WTC11 (cell line): ENCODE measurements at regions not wholly inside any gene's neighbourhood (a gene's known extent, or its start where the extent isn't known, plus 50 kb on each side); places are given as distances from the start of the nearest gene placed in this dataset.

Experiments
- ATF1 ChIP-seq: sonication (generic); formaldehyde crosslinking; IDR thresholded peaks from 2 replicates; pipeline ENCODE4 v1.8.1; 2023; ENCODE audit warnings: mild to moderate bottlenecking, moderate library complexity, missing genetic modification reagents
- CBFB ChIP-seq: sonication (generic); formaldehyde crosslinking; IDR thresholded peaks from 2 replicates; pipeline ENCODE4 v1.8.1; 2022; ENCODE audit warnings: mild to moderate bottlenecking, low read depth, missing genetic modification reagents
- CTCF ChIP-seq: fragments of 200-600 bp; IDR thresholded peaks from 2 replicates; pipeline ENCODE4 v1.8.0; 2022; ENCODE audit warnings: antibody characterized with exemption
- E2F4 ChIP-seq: sonication (generic); formaldehyde crosslinking; IDR thresholded peaks from 2 replicates; pipeline ENCODE4 v1.8.1; 2022; ENCODE audit warnings: low read depth, mild to moderate bottlenecking, moderate library complexity, missing genetic modification reagents, borderline replicate concordance
- FOXP1 ChIP-seq: sonication (generic); formaldehyde crosslinking; IDR thresholded peaks from 2 replicates; pipeline ENCODE4 v1.8.0; 2022; ENCODE audit warnings: missing genetic modification reagents, mild to moderate bottlenecking, moderate library complexity, borderline replicate concordance
- IRF1 ChIP-seq: sonication (generic); formaldehyde crosslinking; IDR thresholded peaks from 2 replicates; pipeline ENCODE4 v1.8.0; 2023; ENCODE audit warnings: missing genetic modification reagents
- MAX ChIP-seq: sonication (generic); formaldehyde crosslinking; IDR thresholded peaks from 2 replicates; pipeline ENCODE4 v1.8.0; 2022; ENCODE audit warnings: mild to moderate bottlenecking, missing genetic modification reagents
- MXD4 ChIP-seq: fragments of 250-450 bp; sonication (Bioruptor Pico); IDR thresholded peaks from 2 replicates; pipeline ENCODE4 v1.8.0; 2021; ENCODE audit warnings: mild to moderate bottlenecking, moderate library complexity, borderline replicate concordance
- PRRX2 ChIP-seq: fragments of 250-450 bp; sonication (Bioruptor Pico); IDR thresholded peaks from 2 replicates; pipeline ENCODE4 v1.8.0; 2021; ENCODE audit warnings: mild to moderate bottlenecking
- SP1 ChIP-seq: sonication (generic); formaldehyde crosslinking; conservative IDR thresholded peaks from 2 replicates; pipeline ENCODE4 v1.8.1; 2022; ENCODE audit warnings: missing genetic modification reagents
- TEAD4 ChIP-seq: sonication (generic); formaldehyde crosslinking; IDR thresholded peaks from 2 replicates; pipeline ENCODE4 v1.8.0; 2022; ENCODE audit warnings: mild to moderate bottlenecking, missing genetic modification reagents
- USF2 ChIP-seq: sonication (generic); formaldehyde crosslinking; IDR thresholded peaks from 2 replicates; pipeline ENCODE4 v1.8.1; 2023; ENCODE audit warnings: mild to moderate bottlenecking, missing genetic modification reagents, moderate library complexity
- ZNF138 ChIP-seq: sonication (generic); formaldehyde crosslinking; conservative IDR thresholded peaks from 2 replicates; pipeline ENCODE4 v1.8.1; 2022; ENCODE audit warnings: mild to moderate bottlenecking, moderate library complexity, missing genetic modification reagents
- ZNF512 ChIP-seq: sonication (generic); formaldehyde crosslinking; IDR thresholded peaks from 2 replicates; pipeline ENCODE4 v1.8.1; 2022; ENCODE audit warnings: missing genetic modification reagents, borderline replicate concordance

- no peak for TF ChIP-seq IRF1 (CRISPR knock-in tag)
- no peak for TF ChIP-seq CBFB (CRISPR knock-in tag)
- TF ChIP-seq E2F4 (CRISPR knock-in tag), result no peak
- no peak for TF ChIP-seq CTCF
- no peak for TF ChIP-seq ATF1 (CRISPR knock-in tag)
- no peak for TF ChIP-seq ZNF512
- no peak for TF ChIP-seq ZNF138 (CRISPR knock-in tag)
- no peak for TF ChIP-seq MXD4 (CRISPR knock-in tag)
- no peak for TF ChIP-seq USF2 (CRISPR knock-in tag)
- no peak for TF ChIP-seq PRRX2 (CRISPR knock-in tag)
- TF ChIP-seq FOXP1, result no peak
- no peak for TF ChIP-seq MAX
- TF ChIP-seq SP1 (CRISPR knock-in tag), result no peak
- no peak for TF ChIP-seq TEAD4 (CRISPR knock-in tag)
Measured at GRCh38 chr1:114318961-114319360, 165.3 kb upstream of the SYT6 start.
